ENCODE measurements at regions not wholly inside any gene's neighbourhood (a gene's known extent, or its start where the extent isn't known, plus 50 kb on each side); places are given as distances from the start of the nearest gene placed in this dataset.
"Not testable (repeated sequence)": the region's sequence is repeated elsewhere in the genome, so short reads cannot be mapped to it uniquely, and the experiment has no call there.

GRCh38 chr4:38516190-38516589 lies 147.8 kb upstream of the KLF3 start:
- DNase-seq (ENCODE audit: low read depth in 2 of 2), result no peak

GRCh38 chr4:38519666-38520065 lies 144.3 kb upstream of the KLF3 start:
- no peak for DNase-seq (ENCODE audit: low read depth in 2 of 2)

GRCh38 chr4:38523054-38523453 lies 140.9 kb upstream of the KLF3 start:
- no peak for DNase-seq (ENCODE audit: low read depth in 2 of 2)

DNA sequence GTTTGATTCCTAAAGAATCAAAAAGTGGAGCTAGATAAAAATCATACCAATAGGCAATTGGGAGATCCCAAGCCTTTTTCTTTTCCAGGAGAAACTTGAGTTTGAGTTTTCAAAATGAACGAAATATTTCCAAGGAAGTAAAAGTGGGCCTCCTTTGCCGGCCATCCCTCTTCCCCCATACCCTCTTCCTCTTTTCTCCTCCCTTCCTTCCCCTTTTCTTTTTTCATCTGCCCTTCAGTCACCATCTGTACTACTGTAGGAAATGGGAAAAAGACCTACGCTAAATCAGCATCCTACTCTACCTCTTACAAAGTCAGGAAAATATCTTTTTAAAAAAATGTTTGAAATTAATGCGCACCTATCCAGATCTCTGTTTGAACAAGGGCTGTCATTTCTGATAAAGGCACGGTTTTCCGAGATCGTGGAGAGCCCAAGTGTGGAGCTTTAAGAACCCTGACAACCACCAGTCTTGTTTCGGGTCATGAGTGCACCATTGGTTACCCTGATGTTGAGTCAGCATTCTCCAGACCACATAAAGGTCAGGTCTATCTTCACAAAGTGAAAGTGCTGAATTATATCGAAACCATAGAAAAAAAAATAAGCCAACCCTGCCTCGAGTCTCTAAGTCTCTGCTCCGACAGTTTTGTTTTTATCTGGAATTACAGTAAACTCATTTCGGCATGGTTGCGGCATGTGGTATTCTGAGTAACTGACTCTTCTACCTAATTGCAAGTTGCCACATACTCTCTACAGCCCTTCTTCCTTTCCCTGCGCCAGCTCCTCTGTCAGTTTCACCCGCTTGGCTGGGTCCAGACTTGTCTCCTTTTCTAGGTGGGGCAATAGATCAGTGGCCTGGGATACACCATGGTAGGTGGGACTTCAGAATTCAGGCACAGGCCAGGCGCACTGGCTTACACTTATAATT lies 140.2 kb upstream of the KLF3 start:
- peak in 1 of 2 donors; percentile 16 for DNase-seq (ENCODE audit: low read depth in 2 of 2)

GRCh38 chr4:38526412-38526811 lies 137.6 kb upstream of the KLF3 start:
- no peak for DNase-seq (ENCODE audit: low read depth in 2 of 2)

DNA sequence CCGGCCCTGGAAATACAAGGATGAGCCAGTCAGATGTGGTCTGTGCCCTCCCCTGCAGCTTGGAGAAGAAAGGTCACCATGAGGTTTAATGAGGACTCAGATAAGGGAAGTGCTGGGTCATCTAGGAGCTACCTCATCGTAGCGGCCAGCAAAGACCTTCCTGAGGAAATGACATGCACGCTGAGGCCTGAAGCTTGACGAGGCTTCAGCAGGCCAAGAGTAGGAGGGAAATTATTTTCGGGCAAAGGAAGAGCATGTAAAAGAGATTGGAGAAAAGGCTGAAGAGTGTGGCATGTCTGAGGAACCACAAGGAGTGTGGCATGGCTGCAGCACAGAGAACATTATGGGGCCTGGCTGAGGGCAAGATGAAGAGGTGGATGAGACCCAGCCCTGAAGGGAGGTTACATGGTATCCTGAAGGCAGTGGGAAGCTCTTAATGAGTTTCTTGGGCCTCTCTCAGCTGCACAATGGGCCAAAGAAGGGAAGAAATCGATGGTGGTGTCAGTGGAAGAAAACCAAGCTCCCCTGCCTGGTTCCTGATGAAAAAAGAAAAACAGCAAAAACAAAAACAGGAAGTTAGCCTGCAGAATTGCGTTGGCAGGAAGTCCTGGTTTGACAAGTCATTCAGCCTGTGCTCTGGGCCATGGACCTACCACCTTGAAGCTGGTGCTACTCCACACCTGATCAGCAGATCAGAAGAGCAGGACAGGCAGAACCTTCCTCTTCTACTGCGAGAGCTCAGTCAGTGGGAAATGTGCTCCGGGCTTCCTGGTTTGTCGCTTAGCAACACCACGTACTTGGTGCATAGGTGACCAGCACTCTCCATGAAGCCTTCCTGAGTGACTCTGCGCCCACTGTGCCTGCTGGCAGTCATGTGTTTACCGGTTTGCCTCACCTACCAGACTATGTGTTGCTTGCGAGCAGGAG lies 134.5 kb upstream of the KLF3 start:
- DNase-seq (ENCODE audit: low read depth in 2 of 2), result peak in 1 of 2 donors; percentile 6

- DNase-seq (ENCODE audit: low read depth in 2 of 2), result no peak
These were observed 133.5 kb upstream of the KLF3 start for GRCh38 chr4:38530486-38530885.

GRCh38 chr4:38531141-38531727 lies 132.8 kb upstream of the KLF3 start:
- no peak for DNase-seq (ENCODE audit: low read depth in 2 of 2)

DNA sequence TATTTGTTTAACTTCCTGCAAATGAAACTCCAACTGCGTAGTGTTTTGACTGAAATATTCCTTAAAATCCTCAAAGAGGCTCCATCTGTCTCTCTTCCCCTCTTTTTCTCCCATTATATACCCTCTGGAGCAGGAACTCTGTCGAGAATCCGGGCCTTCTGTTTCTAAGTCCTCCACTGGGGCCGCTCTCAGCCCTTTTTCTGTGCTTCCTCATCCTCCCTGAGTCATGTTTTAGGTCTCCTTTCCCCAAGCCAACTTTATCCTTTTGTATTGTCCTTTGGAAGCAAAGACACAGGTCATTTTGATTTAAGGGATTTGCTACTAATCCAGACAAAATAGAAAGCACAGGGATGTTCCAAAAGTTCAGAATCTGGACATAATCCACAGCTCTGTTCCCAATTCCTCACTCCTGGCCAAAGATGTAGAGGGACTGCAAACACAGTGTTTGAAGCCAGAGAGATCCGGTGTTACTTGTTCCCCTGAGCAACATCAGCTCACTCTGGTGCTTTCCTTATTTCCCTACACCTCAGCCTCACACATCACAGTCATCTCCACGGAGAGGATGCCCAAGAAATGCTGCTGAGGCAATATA lies 131.0 kb upstream of the KLF3 start:
- DNase-seq (ENCODE audit: low read depth in 2 of 2), result no peak

DNA sequence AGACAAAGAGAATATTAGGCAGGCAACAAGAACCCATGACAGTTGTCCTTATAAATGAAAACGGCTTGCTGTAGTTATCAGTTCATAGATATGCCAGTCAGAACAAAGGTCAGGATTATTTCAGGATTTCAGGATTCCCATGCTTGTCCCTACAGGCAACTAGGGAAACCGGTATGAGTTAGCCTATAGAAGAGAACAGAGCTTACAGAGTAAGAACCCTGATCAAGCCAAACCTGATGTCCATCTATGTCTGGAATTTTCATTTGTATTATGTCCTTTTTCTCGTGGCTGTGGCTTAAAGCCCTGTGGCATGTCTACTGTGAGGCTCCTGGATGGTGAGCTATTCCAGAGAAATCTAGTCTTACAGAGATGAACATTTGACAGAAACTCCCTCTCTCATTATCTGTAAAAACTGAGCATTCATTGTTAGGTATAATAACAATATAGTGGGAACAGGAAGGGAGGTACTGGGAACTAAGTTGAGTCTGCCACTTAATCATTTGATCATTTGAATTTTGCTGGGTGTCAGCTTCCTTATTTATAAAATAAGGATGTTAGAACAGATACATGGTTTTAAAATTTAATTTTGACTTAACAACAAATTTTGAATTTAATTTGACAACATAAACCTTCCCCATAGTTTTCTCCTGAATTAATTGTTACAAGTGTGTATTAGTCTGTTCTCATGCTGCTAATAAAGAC lies 129.5 kb upstream of the KLF3 start:
- DNase-seq (ENCODE audit: low read depth in 2 of 2), result no peak

GRCh38 chr4:38535071-38535470 lies 128.9 kb upstream of the KLF3 start:
- not testable (repeated sequence) for DNase-seq (ENCODE audit: low read depth in 2 of 2)

GRCh38 chr4:38535717-38536116 lies 128.3 kb upstream of the KLF3 start:
- no peak for DNase-seq (ENCODE audit: low read depth in 2 of 2)

- no peak for DNase-seq (ENCODE audit: low read depth in 2 of 2)
These were observed 127.3 kb upstream of the KLF3 start for GRCh38 chr4:38536716-38537115.

GRCh38 chr4:38537666-38538065 lies 126.3 kb upstream of the KLF3 start:
- no peak for DNase-seq (ENCODE audit: low read depth in 2 of 2)

GRCh38 chr4:38538517-38538916 lies 125.5 kb upstream of the KLF3 start:
- DNase-seq (ENCODE audit: low read depth in 2 of 2), result no peak

DNA sequence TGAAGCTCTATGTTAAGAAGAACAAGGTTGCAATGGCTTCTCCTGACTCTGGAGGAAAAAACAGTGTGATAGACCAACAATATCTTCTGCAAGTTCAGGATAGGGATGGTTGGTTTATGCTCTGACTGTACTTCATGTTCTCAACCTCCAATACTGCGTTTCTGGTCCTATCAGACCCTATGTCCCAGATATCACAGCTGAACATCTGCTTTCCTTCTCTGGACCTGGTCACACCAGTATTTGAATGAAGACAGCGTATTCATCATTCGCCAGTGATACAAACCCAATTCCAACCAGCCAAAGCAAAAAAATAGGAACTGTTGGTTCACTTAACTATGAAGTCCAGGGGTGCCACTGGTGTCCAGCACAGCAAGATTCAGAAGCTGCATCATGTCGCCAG lies 124.5 kb upstream of the KLF3 start:
- no peak for DNase-seq (ENCODE audit: low read depth in 2 of 2)

DNA sequence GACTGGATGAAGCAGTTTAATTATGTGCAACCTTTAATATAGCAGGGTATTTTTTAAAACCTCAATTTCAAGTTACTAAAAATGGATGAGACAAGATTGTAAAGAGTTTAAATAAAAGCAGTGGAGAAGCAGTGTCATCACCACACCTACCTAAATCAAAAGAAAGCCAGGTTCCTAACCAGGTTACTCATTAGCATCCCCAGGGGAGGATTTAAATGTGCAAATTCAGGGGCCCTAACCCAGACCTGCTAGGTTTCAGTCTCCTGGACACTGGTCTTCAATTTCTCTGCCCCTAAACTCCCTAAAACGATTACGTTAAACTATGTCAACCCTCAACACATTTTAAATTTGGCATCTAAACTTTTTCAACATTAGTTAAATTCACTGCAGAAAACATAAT lies 116.9 kb upstream of the KLF3 start:
- no peak for DNase-seq (ENCODE audit: low read depth in 2 of 2)

- DNase-seq (ENCODE audit: low read depth in 2 of 2), result no peak
These were observed 115.7 kb upstream of the KLF3 start for GRCh38 chr4:38548256-38548655.

GRCh38 chr4:38559374-38559773 lies 104.6 kb upstream of the KLF3 start:
- DNase-seq (ENCODE audit: low read depth in 2 of 2), result no peak

DNA sequence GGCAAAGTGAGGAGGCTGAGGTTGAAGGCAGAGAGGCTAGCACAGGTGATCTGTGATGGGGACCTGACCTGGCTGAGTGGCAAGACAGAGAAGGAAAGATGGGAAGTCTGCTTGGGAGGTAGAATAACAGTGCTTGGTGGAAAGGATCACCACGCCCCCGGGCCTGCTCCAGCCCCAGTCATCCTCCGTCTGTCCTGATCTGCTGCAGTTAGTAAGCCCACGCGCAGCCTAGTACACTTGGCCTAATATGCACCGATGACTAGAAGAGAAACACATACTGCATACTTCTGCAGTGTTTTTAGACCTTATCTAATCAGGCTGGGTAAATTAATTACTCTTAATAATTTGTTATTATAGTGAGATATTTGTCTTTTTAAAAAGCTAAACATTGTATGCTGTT lies 103.7 kb upstream of the KLF3 start:
- no peak for DNase-seq (ENCODE audit: low read depth in 2 of 2)
